ENCODE measurements at regions not wholly inside any gene's neighbourhood (a gene's known extent, or its start where the extent isn't known, plus 50 kb on each side); places are given as distances from the start of the nearest gene placed in this dataset.

- Mint-ChIP-seq H3K27me3 (ENCODE audit: insufficient read depth, unreplicated experiment) (no peaks in the 10 kb centered on the region), H3K36me3 (ENCODE audit: insufficient read depth, unreplicated experiment) (no peaks in the 10 kb centered on the region), H3K27ac (ENCODE audit: low read depth, unreplicated experiment) (peak overlapping the region; percentile 62), H3K4me3 (ENCODE audit: unreplicated experiment) (no peak overlapping the region), H3K4me1 (ENCODE audit: insufficient read depth, unreplicated experiment) (peaks cover 20% of the 10 kb centered on the region), H3K9me3 (ENCODE audit: unreplicated experiment) (no peaks in the 10 kb centered on the region)
- POLR2A ChIA-PET, result interaction anchor here (0.6 to 1.2 kb wide), 5 partner anchors 9 to 1582 kb away, joined by 3 to 7 read pairs (median 4); no protein-coding TSS in a partner anchor
- intact Hi-C loops (cut with micrococcal nuclease), result loop anchor here (1.0 kb wide), 1 partner anchor 67 kb away; no protein-coding TSS in a partner anchor
- BruUV-seq (replicated peaks), result no TSS peak
- peak; percentile 83 for DNase-seq (ENCODE audit: unreplicated experiment)
- TF ChIP-seq, protein P1, sequence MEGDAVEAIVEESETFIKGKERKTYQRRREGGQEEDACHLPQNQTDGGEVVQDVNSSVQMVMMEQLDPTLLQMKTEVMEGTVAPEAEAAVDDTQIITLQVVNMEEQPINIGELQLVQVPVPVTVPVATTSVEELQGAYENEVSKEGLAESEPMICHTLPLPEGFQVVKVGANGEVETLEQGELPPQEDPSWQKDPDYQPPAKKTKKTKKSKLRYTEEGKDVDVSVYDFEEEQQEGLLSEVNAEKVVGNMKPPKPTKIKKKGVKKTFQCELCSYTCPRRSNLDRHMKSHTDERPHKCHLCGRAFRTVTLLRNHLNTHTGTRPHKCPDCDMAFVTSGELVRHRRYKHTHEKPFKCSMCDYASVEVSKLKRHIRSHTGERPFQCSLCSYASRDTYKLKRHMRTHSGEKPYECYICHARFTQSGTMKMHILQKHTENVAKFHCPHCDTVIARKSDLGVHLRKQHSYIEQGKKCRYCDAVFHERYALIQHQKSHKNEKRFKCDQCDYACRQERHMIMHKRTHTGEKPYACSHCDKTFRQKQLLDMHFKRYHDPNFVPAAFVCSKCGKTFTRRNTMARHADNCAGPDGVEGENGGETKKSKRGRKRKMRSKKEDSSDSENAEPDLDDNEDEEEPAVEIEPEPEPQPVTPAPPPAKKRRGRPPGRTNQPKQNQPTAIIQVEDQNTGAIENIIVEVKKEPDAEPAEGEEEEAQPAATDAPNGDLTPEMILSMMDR (IDR thresholded peaks at IDR 0.05; ENCODE audit: unreplicated experiment), result no peak
- CTCF ChIA-PET, result no interaction called here
Measured at GRCh38 chr7:81618396-81619014, 151.3 kb downstream of the HGF start.

DNA sequence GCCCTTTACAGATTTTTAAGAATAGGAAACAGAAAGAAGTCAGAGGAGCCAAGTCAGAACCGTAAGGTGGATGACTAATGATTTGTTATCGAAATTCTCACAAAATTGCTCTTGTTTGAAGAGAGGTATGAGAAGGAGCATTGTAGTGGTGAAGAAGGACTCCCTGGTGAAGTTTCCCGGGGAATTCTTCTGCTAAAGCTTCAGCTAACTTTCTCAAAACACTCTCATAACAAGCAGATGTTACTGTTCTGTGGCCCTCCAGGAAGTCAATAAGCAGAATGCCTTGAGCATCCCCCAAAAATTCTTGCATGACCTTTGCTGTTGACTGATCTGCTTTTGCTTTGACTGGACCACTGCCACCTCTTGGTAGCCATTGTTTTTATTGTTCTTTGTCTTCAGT lies 152.9 kb downstream of the HGF start:
- intact Hi-C loops (cut with micrococcal nuclease), result no loop called here
- no peak for DNase-seq (ENCODE audit: unreplicated experiment)
- Mint-ChIP-seq H3K36me3 (ENCODE audit: insufficient read depth, unreplicated experiment) (no peaks in the 10 kb centered on the region), H3K27ac (ENCODE audit: low read depth, unreplicated experiment) (no peak overlapping the region), H3K4me1 (ENCODE audit: insufficient read depth, unreplicated experiment) (peaks cover 11% of the 10 kb centered on the region), H3K27me3 (ENCODE audit: insufficient read depth, unreplicated experiment) (no peaks in the 10 kb centered on the region), H3K4me3 (ENCODE audit: unreplicated experiment) (no peak overlapping the region), H3K9me3 (ENCODE audit: unreplicated experiment) (no peaks in the 10 kb centered on the region)
- ChIA-PET CTCF (no interaction called here), POLR2A (interaction anchor here (0.6 to 1.2 kb wide), 2 partner anchors 8 to 9 kb away, joined by 3 to 4 read pairs; no protein-coding TSS in a partner anchor)
- TF ChIP-seq, protein P1 (IDR thresholded peaks at IDR 0.05; ENCODE audit: unreplicated experiment), result no peak
- BruUV-seq (replicated peaks), result no TSS peak

- TF ChIP-seq, protein P1 (IDR thresholded peaks at IDR 0.05; ENCODE audit: unreplicated experiment), result no peak
- DNase-seq (ENCODE audit: unreplicated experiment), result no peak
- peaks cover 1% of the 10 kb centered on the region for H3K4me1 Mint-ChIP-seq (ENCODE audit: insufficient read depth, unreplicated experiment)
- no peak overlapping the region for H3K27ac Mint-ChIP-seq (ENCODE audit: low read depth, unreplicated experiment)
- H3K4me3 Mint-ChIP-seq (ENCODE audit: unreplicated experiment), result no peak overlapping the region
- H3K27me3 Mint-ChIP-seq (ENCODE audit: insufficient read depth, unreplicated experiment), result no peaks in the 10 kb centered on the region
- H3K36me3 Mint-ChIP-seq (ENCODE audit: insufficient read depth, unreplicated experiment), result no peaks in the 10 kb centered on the region
- intact Hi-C loops (cut with micrococcal nuclease), result no loop called here
- ChIA-PET POLR2A (no interaction called here), CTCF (no interaction called here)
- no TSS peak for BruUV-seq (replicated peaks)
- H3K9me3 Mint-ChIP-seq (ENCODE audit: unreplicated experiment), result no peaks in the 10 kb centered on the region
Measured at GRCh38 chr7:81611805-81612204, 158.0 kb downstream of the HGF start.

- ChIA-PET POLR2A (no interaction called here), CTCF (no interaction called here)
- no peaks in the 10 kb centered on the region for H3K27me3 Mint-ChIP-seq (ENCODE audit: insufficient read depth, unreplicated experiment)
- intact Hi-C loops (cut with micrococcal nuclease), result no loop called here
- H3K36me3 Mint-ChIP-seq (ENCODE audit: insufficient read depth, unreplicated experiment), result no peaks in the 10 kb centered on the region
- no peak for DNase-seq (ENCODE audit: unreplicated experiment)
- TF ChIP-seq, protein P1 (IDR thresholded peaks at IDR 0.05; ENCODE audit: unreplicated experiment), result no peak
- H3K27ac Mint-ChIP-seq (ENCODE audit: low read depth, unreplicated experiment), result no peak overlapping the region
- no TSS peak for BruUV-seq (replicated peaks)
- no peaks in the 10 kb centered on the region for H3K4me1 Mint-ChIP-seq (ENCODE audit: insufficient read depth, unreplicated experiment)
- H3K4me3 Mint-ChIP-seq (ENCODE audit: unreplicated experiment), result no peak overlapping the region
- no peaks in the 10 kb centered on the region for H3K9me3 Mint-ChIP-seq (ENCODE audit: unreplicated experiment)
Measured at GRCh38 chr7:81611040-81611439, 158.8 kb downstream of the HGF start.
